Smooth muscle cell of the brain vasculature (primary cell): ENCODE measurements at regions not wholly inside any gene's neighbourhood (a gene's known extent, or its start where the extent isn't known, plus 50 kb on each side); places are given as distances from the start of the nearest gene placed in this dataset.
"Not testable (repeated sequence)": the region's sequence is repeated elsewhere in the genome, so short reads cannot be mapped to it uniquely, and the experiment has no call there.

Experiments
- DNase-seq: peaks from one replicate; pipeline ENCODE4 v3.0.0-alpha.2; 2012; ENCODE audit warnings: low read depth, low spot score

DNA sequence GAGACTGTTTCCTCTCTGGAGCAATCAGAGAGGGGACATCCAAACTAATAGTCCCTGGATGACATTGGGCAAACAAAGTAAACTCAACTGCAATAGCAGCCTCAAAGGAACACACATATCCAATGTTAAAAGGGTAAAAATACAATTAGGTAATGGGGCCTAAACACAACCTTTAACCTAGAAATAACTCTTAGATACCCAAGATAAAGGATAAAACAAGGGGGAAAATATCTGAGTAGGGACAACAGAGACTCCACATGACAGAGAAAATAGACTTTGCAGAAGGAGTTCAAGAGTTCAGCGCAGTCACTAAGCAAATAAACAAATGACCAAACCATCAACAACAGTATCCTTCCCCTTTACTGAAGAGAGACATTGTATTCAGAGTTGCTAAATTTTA is 149.3 kb downstream of the FBXO4 start:
- no peak for DNase-seq

DNA sequence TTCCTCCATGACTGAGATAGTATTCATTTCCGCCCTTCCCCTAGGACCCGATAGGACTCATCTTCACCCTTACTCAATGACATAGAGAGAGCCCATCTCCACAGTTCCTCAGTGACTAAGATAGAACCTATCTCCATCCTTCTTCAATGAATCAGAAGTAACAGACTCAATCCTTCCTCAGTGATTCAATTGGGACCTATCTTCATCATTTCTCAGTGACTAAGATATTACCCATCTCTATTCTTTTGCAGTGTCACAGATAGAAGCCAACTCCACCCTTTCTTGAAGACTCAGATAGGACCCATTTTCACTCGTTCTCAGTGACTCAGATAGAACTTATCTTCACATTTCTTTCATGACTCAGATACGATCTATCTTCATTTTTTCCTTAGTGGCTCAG is 164.6 kb downstream of the FBXO4 start:
- DNase-seq: no peak

DNA sequence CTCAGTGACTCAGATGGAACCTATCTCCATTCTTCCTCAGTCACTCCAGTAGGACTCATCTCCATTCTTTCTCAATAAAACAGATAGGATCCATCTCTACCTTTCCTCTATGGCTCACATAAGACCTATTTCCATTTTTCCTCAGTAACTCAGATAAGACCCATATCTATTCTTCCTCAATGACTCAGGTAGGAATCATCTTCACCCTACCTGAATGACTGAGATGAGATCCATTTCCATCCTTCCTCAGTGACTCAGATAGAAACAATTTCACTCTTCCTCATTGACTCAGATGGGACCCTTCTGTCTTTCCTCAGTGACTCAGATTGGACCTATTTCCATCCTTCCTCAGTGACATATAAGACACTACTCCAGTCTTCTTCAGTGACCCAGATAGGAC is 165.1 kb downstream of the FBXO4 start:
- no peak for DNase-seq

DNA sequence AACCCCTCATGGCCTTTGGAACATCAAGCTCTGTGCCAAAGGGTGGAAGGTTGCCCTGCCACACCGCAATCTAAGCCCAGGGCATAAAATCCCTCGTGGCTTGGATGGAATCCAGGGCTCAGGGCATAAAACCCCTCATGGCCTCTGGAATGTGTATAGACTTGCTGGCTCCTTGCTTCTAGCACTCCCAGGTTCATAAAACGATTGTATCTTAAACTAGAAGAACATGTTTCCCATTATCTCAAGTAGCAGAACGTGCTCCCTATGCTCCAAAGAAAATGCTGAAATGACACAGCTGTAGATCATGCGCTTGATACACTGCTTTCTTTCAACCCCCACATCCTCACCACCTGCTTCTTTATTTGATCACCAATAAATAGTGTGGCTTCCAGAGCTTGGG is 174.8 kb downstream of the FBXO4 start:
- not testable (repeated sequence) for DNase-seq

DNA sequence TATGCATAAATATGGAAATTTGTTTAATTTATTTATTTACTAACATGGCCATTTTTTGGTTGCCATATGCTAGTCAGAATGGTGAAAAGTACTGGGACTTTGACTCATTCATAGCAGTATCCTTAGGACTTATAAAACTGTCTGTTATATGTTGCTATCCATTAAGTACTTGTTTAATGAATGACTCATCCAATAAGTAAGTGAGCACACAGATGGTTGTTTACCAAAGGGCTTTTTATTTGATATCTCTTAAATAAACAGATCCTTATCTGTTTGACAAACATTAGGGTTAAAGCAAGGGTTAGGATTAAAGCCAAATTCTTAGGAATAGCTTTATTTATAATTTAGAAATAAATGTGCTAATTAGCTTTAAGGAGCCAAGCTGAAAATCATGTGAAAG is 183.4 kb downstream of the FBXO4 start:
- DNase-seq: no peak

DNA sequence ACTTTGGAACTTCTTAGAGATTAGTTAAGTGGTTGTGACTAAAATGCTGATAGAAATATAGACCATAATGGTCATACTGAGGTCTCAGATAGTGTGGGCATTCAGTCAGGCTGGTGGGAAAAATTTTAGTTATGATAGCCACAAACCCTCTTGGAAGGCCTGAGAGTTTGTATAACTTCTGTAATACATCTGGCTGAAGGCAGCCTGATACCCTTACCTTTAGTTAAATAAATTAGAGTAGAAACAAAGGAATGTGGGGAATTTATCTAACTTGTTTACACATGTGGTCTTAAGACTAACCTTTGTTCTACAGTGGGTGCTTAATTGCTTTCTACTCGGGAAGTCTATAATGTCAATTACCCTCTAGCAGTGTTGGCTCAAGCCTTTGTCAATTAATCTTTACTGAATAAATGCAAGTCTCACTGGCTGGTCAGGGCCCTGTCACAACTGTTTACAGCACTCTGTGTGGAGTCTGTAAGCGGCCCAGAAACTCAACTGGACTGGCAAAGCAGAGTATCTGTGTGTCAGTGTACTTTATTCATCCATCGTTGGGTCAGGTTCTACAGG is 184.0 kb downstream of the FBXO4 start:
- DNase-seq: no peak

DNA sequence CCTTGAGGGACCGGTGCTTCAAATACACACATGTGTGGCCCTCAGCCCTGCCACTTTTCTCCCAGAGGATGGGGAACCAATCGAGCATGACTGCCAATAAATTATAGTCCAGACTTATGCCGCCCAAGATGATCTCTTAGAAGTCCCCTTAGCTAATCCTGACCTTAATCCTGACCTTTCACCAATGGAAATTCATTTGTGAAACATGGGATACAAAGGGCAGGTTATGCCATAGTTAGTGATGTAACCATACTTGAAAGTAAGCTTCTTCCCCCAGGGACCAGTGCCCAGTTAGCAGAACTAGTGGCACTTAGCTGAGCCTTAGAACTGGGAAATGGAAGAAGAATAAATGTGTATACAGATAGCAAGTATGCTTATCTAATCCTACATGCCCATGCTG is 190.6 kb downstream of the FBXO4 start:
- not testable (repeated sequence) for DNase-seq

DNA sequence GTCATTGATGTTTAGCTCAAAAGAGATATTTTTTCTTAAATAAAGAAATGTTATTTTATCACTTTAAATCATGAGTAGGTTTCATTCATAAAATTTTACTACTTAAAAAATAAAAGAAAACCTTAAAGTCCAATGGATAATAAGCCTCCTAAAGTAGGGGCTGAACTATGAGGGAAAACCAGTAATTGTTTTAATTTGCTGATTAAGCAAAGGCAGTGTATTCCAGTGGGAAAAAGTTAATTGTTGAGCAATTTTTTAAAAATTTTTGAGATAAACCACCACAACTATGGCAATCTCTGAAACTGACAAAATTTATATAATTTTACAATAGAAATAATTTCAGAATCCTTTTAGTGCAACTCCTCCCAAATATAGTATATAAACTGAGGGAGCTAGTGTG is 195.0 kb downstream of the FBXO4 start:
- no peak for DNase-seq

DNA sequence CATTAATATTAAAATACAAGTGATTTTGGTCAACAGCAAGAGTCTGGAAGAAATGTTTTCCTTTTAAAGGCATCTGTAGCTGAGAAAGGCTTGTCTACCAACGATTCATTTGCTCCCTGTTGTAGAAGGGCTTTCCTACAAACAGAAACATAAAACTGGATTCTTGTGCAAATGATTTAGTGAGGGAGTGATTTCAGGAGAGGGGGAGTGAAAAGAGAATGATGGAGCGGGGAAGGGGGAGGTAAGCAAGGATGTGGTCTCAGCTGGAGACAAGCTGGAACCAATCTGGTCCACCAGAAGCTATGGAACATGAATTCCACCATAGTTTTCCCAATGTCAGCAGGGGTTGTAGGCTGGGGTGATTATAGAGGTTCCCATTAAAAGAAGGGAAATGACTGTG is 196.3 kb downstream of the FBXO4 start:
- no peak for DNase-seq

DNA sequence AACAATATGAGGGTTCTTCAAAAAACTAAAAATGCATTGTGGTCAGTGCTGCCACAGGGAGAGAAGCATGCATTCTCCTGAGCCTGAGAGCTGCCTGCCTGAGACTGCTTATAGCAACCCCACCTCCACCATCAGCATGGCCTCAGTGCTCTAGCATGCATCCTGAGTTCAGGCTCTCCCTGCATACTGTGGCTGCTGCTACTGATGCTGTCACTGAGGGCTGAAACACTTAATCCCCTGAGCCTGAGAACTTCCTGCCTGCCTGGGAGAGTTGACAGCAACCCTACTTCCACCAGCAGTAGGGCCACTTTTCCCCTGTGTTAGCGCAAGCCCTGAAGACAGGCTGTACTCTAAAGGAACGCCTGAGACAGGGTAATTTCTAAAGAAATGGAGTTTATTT is 206.0 kb downstream of the FBXO4 start:
- no peak for DNase-seq

DNA sequence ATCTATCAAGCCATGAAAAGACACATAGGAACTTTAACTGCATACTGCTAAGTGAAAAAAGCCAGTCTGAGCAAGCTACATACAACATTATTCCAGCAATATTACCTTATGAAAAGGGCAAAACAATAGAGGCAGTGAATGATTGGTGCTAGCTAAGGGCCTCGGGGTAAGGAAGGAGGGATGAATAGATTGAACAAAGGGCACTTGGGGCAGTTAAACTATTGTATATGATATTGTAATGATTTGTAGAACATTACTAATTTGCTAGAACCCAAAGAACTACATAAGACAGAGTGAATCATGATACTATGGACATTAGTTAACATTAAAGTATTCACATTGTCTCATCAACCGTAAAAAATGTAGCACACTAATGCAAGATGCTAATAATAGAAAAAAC is 218.3 kb downstream of the FBXO4 start:
- DNase-seq: no peak

DNA sequence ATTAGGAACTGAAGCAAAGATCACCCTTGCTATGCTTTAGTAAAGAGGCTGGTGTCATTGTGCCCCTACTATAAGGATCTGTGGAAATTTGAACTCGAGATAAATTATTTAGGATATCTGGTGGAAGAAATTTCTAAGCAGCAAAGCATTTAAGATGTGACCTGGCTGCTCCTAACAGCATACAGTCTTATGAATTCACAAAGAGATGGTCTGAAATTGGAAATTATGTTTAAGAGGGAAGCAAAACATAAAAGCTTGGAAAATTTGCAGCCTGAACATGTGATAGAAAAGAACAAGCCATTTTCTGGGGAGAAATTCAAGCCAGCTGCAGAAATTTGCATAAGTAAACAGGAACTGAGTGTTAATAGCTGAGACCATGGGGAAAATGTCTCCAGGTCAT is 223.7 kb downstream of the FBXO4 start:
- DNase-seq: no peak

DNA sequence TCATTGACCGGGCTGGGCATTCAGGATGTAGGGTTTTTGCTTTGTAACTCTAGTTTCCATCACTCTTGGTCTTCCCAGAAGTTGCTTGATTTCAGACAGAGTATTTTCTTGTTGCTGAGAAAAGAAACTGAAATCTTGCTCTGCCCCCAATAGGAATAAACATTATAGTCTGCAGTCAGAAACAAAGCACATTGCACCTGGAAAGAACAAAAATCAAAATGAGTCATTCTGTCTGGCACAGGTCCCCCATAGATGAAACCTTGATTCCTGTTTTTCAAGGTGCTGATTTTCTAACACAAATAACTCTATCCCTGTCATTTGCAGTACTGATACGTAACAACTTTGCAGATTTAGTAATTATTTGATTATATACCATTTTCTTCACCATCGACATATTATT is 232.1 kb downstream of the FBXO4 start:
- DNase-seq: no peak

DNA sequence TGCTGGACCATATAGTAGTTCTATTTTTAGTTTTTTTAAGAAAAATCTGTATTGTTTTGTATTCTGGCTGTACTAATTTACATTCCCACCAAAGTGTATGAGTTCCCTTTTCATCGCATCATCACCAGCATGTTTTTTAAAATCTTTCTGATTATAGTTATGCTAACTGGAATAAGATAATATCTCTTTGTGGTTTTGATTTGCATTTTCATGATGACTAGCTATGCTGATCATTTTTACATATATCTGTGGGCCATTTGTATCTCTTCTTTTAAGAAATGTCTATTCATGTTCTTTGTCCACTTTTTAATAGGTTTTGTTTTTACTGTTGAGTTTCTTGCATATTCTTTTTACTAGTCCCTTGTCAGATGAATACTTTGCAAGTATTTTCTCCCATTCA is 238.0 kb downstream of the FBXO4 start:
- DNase-seq: no peak

DNA sequence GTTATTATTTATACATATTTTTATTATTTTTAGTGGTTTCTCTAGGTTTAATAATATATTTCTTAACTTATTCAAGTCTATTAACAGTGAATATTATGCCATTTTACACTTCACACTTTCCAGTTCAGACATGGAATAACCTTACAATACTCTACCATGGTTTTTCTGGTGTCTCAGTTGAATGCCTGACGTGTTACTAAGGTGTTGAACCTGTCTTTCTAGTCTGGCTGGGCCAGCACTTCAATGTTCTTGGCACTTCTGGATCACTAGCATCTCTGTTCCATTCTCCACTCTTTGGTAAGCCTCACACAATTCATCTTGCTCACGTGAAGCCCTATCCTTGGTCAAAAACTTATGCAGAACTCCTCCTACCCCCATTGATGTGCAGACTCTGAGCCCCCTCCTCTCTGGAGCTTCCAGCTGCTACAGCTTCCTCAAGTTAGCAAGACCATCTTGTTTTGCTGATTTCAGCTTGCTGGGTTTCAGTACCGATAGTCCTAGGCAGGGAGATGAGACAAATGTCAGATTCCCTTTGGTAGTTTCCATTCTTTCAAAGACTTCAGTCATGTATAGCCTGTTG is 243.1 kb downstream of the FBXO4 start:
- no peak for DNase-seq

DNA sequence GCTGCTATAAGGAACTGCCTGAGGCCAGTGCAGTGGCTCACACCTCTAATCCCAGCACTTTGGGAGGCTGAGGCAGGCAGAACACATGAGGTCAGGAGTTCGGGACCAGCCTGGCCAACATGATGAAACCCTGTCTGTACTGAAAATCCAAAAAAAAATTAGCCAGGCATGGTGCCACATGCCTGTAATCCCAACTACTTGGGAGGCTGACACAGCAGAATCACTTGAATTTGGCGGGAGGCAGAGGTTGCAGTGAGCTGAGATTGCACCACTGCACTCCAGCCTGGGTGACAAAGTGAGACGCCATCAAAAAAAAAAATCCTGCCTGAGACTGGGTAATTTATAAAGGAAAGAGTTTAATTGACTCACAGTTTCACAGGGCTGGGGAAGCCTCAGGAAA is 247.1 kb upstream of the GHR start:
- DNase-seq: not testable (repeated sequence)

DNA sequence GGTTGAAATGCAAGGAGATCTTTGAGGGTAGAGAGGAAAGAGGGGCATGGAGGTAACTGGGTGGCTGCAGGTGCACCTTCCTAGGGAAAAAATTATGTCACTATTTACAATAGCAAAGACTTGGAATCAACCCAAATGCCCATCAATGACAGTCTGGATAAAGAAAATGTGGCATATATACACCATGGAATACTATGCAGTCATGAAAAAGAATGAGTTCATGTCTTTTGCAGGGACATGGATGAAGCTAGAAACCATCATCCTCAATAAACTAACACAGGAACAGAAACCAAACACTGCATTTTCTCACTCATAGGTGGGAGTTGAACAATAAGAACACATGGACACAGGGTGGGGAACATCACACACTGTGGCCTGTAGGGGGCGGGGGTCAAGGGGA is 243.4 kb upstream of the GHR start:
- DNase-seq: not testable (repeated sequence)

DNA sequence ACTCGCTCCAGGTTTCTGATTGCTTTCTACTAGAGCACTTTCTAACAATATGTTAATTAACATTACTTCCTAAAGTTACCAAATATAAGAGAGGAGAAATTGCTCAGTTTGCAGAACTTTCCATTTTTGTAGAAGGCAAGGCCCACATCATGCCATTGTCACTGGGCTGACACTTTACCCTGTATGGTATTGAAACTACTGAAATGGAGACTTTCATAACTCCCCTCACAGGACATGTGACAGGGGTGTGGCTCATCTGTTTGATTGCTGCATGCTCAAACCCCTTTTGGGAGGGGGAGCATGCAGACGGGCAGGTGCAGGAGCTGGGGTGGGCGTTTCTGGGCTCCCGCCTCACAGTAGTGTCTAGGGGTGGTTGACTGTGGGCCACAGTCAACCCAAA is 206.3 kb upstream of the GHR start:
- DNase-seq: no peak

DNA sequence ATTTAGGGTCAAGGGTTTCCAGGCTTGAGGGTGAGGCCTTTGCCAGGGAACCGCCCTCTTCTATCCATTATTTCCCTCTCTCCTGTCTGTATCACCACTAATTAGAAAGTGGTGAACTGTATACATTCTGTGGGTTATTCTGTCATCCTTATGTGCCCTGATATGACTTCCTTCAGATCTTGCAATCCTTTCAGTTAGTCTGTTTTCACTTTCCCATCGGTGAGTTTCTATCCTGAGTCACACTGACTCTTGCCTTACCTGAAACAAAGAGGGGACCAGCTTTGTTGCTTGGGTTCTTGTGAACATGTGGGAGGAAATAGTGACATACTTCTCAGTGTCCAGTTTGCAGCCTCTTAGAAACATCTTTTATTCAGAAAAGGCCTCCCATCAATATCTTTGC is 205.4 kb upstream of the GHR start:
- DNase-seq: no peak

DNA sequence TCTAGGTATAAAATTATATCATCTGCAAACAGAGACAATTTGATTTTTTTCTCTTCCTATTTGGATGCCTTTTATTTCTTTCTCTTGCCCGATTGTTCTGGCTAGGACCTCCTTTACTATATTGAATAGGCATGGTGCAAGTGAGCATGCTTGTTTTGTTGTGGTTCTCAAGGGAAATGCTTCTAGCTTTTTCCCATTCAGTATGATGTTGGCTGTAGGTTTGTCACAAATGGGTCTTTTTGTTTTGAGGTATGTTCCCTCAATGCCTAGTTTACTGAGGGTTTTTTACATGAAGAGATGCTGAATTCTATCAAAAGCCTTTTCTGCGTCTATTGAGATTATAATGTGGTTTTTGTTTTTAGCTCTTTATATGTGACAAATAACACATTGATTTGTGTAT is 198.2 kb upstream of the GHR start:
- DNase-seq: no peak

DNA sequence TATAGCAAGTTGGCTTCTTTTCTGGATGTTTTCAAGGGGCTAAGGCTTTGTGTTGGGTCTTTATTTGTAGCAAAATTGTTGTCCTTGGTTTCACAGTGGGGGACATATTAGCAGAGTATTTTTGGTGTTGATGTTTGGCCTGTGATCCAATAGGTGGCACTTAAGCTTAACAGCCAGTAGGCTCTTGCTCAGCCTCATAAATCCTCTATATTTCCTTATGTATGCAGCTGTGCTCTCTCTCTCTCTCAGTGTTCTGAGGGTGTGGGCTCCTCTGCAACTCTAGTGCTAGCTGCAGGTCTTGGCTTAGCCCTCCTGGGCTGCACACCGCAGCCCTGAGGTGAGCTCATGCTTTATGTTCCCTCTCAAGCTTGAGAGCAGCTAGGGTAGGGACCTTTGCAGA is 195.0 kb upstream of the GHR start:
- DNase-seq: no peak

DNA sequence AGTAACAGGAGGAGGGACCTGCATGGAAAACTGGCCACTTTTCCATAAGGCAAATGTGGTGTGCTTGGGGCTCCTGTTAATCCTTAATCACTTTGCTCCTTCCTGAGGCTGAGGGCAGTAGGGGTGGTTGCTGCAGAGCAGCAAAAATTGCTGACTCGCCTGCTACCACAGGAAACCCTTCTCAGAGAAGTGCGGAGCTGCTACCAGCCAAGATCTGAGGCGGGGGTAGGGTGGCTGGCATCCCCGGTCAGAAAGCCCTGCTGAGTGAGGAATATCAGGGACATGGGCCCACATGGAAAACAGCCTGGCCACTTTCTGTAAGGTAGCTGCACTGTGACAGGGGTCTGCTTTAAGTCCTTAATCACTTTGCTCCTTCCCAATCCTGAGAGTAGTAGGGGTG is 192.4 kb upstream of the GHR start:
- DNase-seq: no peak

DNA sequence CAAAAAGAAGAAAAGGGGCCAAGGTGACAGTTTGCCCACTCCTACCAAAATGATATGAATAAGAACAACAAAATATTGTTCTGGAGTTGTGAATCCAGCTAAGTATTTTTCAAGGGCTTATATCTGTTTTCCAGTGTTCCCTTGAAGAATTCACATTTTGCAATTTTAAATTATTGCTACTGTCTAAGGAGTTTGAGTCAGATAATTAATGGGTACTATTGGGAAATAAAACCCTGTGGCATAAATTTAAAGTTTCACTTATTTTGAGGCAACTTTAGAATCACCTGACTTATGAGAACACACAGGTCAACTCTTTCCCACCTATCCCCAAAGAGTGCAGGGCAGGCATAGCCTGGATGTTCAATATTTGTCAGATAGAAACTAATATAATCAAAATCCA is 188.0 kb upstream of the GHR start:
- DNase-seq: no peak

DNA sequence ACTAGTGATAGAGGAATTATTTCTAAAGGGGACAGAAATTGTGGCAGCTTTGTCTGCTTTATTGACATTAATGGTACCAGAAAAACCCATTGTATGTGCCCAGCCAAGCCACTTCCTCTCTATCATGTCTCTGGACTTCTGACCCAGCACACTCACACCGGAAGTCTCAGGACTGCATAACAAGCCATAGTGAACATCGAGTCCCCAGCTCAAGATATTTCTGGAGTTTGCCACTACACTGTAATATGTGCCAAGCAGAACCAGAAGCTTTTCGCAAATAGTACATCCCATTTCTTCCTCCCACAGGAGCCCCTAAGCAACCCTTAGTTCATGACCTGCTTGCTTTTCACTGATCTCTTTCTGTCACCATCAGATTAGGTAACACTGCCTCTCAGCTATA is 187.4 kb upstream of the GHR start:
- no peak for DNase-seq
